22Rv1 (cell line): ENCODE measurements at regions not wholly inside any gene's neighbourhood (a gene's known extent, or its start where the extent isn't known, plus 50 kb on each side); places are given as distances from the start of the nearest gene placed in this dataset.

Experiments used
- ZFX ChIP-seq: fragments of 450-650 bp; IDR thresholded peaks from 2 replicates; pipeline ENCODE4 v1.6.1; 2017; ENCODE audit warnings: antibody characterized with exemption, borderline replicate concordance
- TF ChIP-seq, protein P1 (sequence below): fragments of 450-650 bp; IDR thresholded peaks from 2 replicates; pipeline ENCODE4 v1.5.1; 2017; ENCODE audit warnings: mild to moderate bottlenecking

DNA sequence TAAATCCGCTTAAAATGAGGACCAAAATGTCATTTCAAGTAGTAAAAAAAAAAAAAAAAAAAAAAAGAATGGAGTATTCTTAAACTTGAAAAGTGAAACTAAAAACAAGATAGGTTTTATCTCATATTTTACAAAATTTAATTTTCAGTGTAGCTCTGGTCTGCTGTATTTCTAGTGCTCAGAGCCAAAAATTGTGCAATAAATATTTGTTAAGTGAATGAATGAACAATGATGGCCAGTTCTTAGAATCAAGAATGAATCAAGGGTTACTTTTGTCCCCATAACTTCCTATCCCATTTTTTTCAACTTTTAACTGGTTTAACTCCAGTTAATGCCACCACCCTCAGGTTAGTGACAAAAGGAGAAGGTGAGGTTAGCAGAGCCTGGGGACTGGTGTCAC lies 214.4 kb downstream of the ABHD5 start:
- TF ChIP-seq, protein P1, sequence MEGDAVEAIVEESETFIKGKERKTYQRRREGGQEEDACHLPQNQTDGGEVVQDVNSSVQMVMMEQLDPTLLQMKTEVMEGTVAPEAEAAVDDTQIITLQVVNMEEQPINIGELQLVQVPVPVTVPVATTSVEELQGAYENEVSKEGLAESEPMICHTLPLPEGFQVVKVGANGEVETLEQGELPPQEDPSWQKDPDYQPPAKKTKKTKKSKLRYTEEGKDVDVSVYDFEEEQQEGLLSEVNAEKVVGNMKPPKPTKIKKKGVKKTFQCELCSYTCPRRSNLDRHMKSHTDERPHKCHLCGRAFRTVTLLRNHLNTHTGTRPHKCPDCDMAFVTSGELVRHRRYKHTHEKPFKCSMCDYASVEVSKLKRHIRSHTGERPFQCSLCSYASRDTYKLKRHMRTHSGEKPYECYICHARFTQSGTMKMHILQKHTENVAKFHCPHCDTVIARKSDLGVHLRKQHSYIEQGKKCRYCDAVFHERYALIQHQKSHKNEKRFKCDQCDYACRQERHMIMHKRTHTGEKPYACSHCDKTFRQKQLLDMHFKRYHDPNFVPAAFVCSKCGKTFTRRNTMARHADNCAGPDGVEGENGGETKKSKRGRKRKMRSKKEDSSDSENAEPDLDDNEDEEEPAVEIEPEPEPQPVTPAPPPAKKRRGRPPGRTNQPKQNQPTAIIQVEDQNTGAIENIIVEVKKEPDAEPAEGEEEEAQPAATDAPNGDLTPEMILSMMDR = no peak
- TF ChIP-seq ZFX = no peak
